ENCODE measurements at regions not wholly inside any gene's neighbourhood (a gene's known extent, or its start where the extent isn't known, plus 50 kb on each side); places are given as distances from the start of the nearest gene placed in this dataset.

GRCh38 chr14:101169267-101169666 is 265.7 kb upstream of the RTL1 start:
- no peak for TF ChIP-seq POLR2A (IDR thresholded peaks at IDR 0.05)
- no peak for TF ChIP-seq CTCF (IDR thresholded peaks at IDR 0.05)
- intact Hi-C loops (cut with DNase I): no loop called here

GRCh38 chr14:101171650-101172049 is 268.1 kb upstream of the RTL1 start:
- H3K36me3 ChIP-seq: no peaks in the 10 kb centered on the region
- no peaks in the 10 kb centered on the region for H3K9me3 ChIP-seq
- H3K27me3 ChIP-seq: no peaks in the 10 kb centered on the region
- no peak overlapping the region for H3K4me3 ChIP-seq
- H3K4me1 ChIP-seq: no peaks in the 10 kb centered on the region
- no peak overlapping the region for H3K27ac ChIP-seq
- TF ChIP-seq CTCF (IDR thresholded peaks at IDR 0.05) (no peak), POLR2A (IDR thresholded peaks at IDR 0.05) (no peak)
- intact Hi-C loops (cut with DNase I): no loop called here
- DNase-seq (no peak), ATAC-seq (no peak)
- 44% methylated on average over 2 of the region's 5 CpGs for WGBS (ENCODE audit: insufficient coverage, low coverage, low lambda C conversion rate, missing lambda C conversion rate)

More at GRCh38 chr14:101169267-101169666, 265.7 kb upstream of the RTL1 start:
- DNase-seq (no peak), ATAC-seq (no peak)
- no peak overlapping the region for H3K4me3 ChIP-seq
- H3K4me1 ChIP-seq: no peaks in the 10 kb centered on the region
- H3K27ac ChIP-seq: no peak overlapping the region
- H3K27me3 ChIP-seq: no peaks in the 10 kb centered on the region
- no peaks in the 10 kb centered on the region for H3K36me3 ChIP-seq
- H3K9me3 ChIP-seq: no peaks in the 10 kb centered on the region
- WGBS (ENCODE audit: insufficient coverage, low coverage, low lambda C conversion rate, missing lambda C conversion rate): 20% methylated on average over 1 of the region's 8 CpGs

GRCh38 chr14:101173698-101174521 is 270.4 kb upstream of the RTL1 start:
- ATAC-seq (no peak), DNase-seq (no peak)
- H3K27me3 ChIP-seq: no peaks in the 10 kb centered on the region
- 54% methylated on average over 2 of the region's 9 CpGs for WGBS (ENCODE audit: insufficient coverage, low coverage, low lambda C conversion rate, missing lambda C conversion rate)
- TF ChIP-seq CTCF (IDR thresholded peaks at IDR 0.05) (no peak), POLR2A (IDR thresholded peaks at IDR 0.05) (no peak)
- intact Hi-C loops (cut with DNase I): no loop called here
- no peak overlapping the region for H3K4me3 ChIP-seq
- no peaks in the 10 kb centered on the region for H3K36me3 ChIP-seq
- H3K4me1 ChIP-seq: no peaks in the 10 kb centered on the region
- no peak overlapping the region for H3K27ac ChIP-seq
- H3K9me3 ChIP-seq: no peaks in the 10 kb centered on the region

- DNase-seq: no peak
- H3K4me1 ChIP-seq: no peaks in the 10 kb centered on the region
- no peaks in the 10 kb centered on the region for H3K27me3 ChIP-seq
- no peak overlapping the region for H3K27ac ChIP-seq
- intact Hi-C loops (cut with DNase I): no loop called here
- H3K36me3 ChIP-seq: no peaks in the 10 kb centered on the region
- ATAC-seq: no peak
- H3K4me3 ChIP-seq: no peak overlapping the region
- TF ChIP-seq POLR2A (IDR thresholded peaks at IDR 0.05) (no peak), CTCF (IDR thresholded peaks at IDR 0.05) (no peak)
- WGBS (ENCODE audit: insufficient coverage, low coverage, low lambda C conversion rate, missing lambda C conversion rate): no CpG with 5 or more reads among the region's 12 CpGs
- H3K9me3 ChIP-seq: no peaks in the 10 kb centered on the region
These were observed 271.0 kb upstream of the RTL1 start for GRCh38 chr14:101174522-101174838.

All from right lobe of liver (tissue), 6 donors.